WTC11 (cell line): ENCODE measurements at regions not wholly inside any gene's neighbourhood (a gene's known extent, or its start where the extent isn't known, plus 50 kb on each side); places are given as distances from the start of the nearest gene placed in this dataset.

Experiments
- ATAC-seq: fragments of 200-7000 bp; cut with Tn5 transposase; 2 replicates; pipeline ENCODE4 v1.10.0; 2021; ENCODE audit warnings: mild to moderate bottlenecking, moderate library complexity
- CTCF ChIA-PET: fragments of 300-600 bp; sonication (Branson Sonifier 250); formaldehyde crosslinking; loops from one replicate; lab custom pipeline; 2021; ENCODE audit warnings: antibody characterized with exemption; lab: Charles Lee
- POLR2A ChIA-PET: fragments of 350-600 bp; sonication (Branson Sonifier 250); formaldehyde crosslinking; loops from one replicate; lab custom pipeline; 2021; ENCODE audit warnings: antibody characterized with exemption; lab: Charles Lee
- DNase-seq: peaks from one replicate; pipeline ENCODE4 v3.0.0; 2021; ENCODE audit warnings: low spot score
- H3K27ac Mint-ChIP-seq: 2 replicates; pipeline ENCODE4 v1.8.0; 2021; ENCODE audit warnings: mixed read lengths
- H3K27me3 Mint-ChIP-seq: 2 replicates; pipeline ENCODE4 v1.8.0; 2021; ENCODE audit warnings: low read depth, mild to moderate bottlenecking, moderate library complexity, mixed read lengths
- H3K36me3 Mint-ChIP-seq: 2 replicates; pipeline ENCODE4 v1.8.0; 2021; ENCODE audit warnings: mixed read lengths
- H3K4me1 Mint-ChIP-seq: 2 replicates; pipeline ENCODE4 v1.8.0; 2022; ENCODE audit warnings: mixed read lengths
- H3K4me3 Mint-ChIP-seq: 2 replicates; pipeline ENCODE4 v1.8.0; 2021; ENCODE audit warnings: mild to moderate bottlenecking, moderate library complexity, mixed read lengths
- H3K9me3 Mint-ChIP-seq: 2 replicates; pipeline ENCODE4 v1.8.0; 2021; ENCODE audit warnings: mixed read lengths
- TCF7 ChIP-seq: sonication (generic); formaldehyde crosslinking; IDR thresholded peaks from 2 replicates; pipeline ENCODE4 v1.8.0; 2022; ENCODE audit warnings: mild to moderate bottlenecking, low read depth, missing genetic modification reagents, moderate library complexity
- TEAD4 ChIP-seq: sonication (generic); formaldehyde crosslinking; IDR thresholded peaks from 2 replicates; pipeline ENCODE4 v1.8.0; 2022; ENCODE audit warnings: mild to moderate bottlenecking, missing genetic modification reagents
- ZNF138 ChIP-seq: sonication (generic); formaldehyde crosslinking; conservative IDR thresholded peaks from 2 replicates; pipeline ENCODE4 v1.8.1; 2022; ENCODE audit warnings: mild to moderate bottlenecking, moderate library complexity, missing genetic modification reagents
- TF ChIP-seq, protein P1 (sequence below): sonication (generic); formaldehyde crosslinking; IDR thresholded peaks from 2 replicates; pipeline ENCODE4 v1.8.0; 2022; ENCODE audit warnings: mild to moderate bottlenecking, missing genetic modification reagents
- TF ChIP-seq, protein P2 (sequence below): sonication (generic); formaldehyde crosslinking; conservative IDR thresholded peaks from 2 replicates; pipeline ENCODE4 v1.8.1; 2022; ENCODE audit warnings: mild to moderate bottlenecking, missing genetic modification reagents
- TF ChIP-seq, protein P3 (sequence below): sonication (generic); formaldehyde crosslinking; IDR thresholded peaks from 2 replicates; pipeline ENCODE4 v1.8.1; 2022; ENCODE audit warnings: mild to moderate bottlenecking, moderate library complexity, missing genetic modification reagents
- TF ChIP-seq, protein P4 (sequence below): sonication (generic); formaldehyde crosslinking; IDR thresholded peaks from 2 replicates; pipeline ENCODE4 v1.8.0; 2023; ENCODE audit warnings: mild to moderate bottlenecking, missing genetic modification reagents
- TF ChIP-seq, protein P5 (sequence below): fragments of 250-450 bp; sonication (Bioruptor Pico); IDR thresholded peaks from 2 replicates; pipeline ENCODE4 v1.8.0; 2021; ENCODE audit warnings: mild to moderate bottlenecking
- TF ChIP-seq, protein P6 (sequence below): sonication (generic); formaldehyde crosslinking; IDR thresholded peaks from 2 replicates; pipeline ENCODE4 v1.8.0; 2022; ENCODE audit warnings: mild to moderate bottlenecking, missing genetic modification reagents
- TF ChIP-seq, protein P7 (sequence below): sonication (generic); formaldehyde crosslinking; IDR thresholded peaks from 2 replicates; pipeline ENCODE4 v1.8.0; 2023; ENCODE audit warnings: missing genetic modification reagents, mild to moderate bottlenecking, borderline replicate concordance
- TF ChIP-seq, protein P8 (sequence below): sonication (generic); formaldehyde crosslinking; IDR thresholded peaks from 2 replicates; pipeline ENCODE4 v1.8.1; 2022; ENCODE audit warnings: mild to moderate bottlenecking, missing genetic modification reagents, moderate library complexity, borderline replicate concordance

DNA sequence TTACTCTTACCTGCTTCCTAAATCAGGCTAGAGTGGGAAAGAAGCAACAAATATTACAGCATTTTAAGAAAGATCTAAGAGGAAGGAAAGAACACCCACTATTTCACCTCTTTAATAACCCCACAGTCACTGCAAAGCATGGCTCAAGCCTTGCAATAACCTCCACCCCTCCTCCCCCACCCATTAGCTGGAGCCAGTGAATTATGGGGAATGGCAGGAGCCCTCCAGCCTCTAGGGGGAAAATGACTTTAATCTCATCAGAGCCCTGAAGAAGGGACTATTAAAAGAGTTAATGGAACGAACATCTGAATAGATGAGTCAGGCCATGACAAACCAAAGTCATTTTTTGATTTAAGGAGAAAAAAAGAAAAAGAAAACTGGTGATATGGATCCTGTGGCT lies 630.7 kb upstream of the PLXNA2 start (continued):
- TF ChIP-seq, protein P1, sequence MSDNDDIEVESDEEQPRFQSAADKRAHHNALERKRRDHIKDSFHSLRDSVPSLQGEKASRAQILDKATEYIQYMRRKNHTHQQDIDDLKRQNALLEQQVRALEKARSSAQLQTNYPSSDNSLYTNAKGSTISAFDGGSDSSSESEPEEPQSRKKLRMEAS (CRISPR knock-in tag), result no peak
- TF ChIP-seq ZNF138 (CRISPR knock-in tag), result no peak
- TF ChIP-seq, protein P2, sequence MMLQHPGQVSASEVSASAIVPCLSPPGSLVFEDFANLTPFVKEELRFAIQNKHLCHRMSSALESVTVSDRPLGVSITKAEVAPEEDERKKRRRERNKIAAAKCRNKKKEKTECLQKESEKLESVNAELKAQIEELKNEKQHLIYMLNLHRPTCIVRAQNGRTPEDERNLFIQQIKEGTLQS, result no peak

DNA sequence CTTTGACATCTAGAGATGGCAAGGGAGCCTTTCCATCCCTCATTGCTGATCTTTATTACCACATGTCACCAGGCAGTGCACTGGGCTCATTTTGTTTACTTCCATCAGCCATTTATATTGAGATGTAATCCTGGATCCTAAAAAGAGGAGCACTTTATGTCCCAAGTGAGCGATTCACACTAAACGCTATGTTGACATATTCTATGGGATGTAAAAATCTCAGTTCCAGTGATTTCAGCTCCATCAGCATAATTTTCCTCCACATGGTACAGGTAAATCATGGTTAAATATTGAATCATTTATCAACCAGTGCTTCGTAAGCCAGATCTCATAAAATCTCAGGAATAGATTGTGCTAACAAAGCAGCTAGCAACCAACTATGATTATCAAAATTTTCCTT lies 634.8 kb upstream of the PLXNA2 start:
- no peaks in the 10 kb centered on the region for H3K9me3 Mint-ChIP-seq
- no peak overlapping the region for H3K4me3 Mint-ChIP-seq
- no peaks in the 10 kb centered on the region for H3K36me3 Mint-ChIP-seq
- ATAC-seq (no peak), DNase-seq (no peak)
- H3K27ac Mint-ChIP-seq, result no peak overlapping the region
- ChIA-PET CTCF (no interaction called here), POLR2A (no interaction called here)
- no peaks in the 10 kb centered on the region for H3K4me1 Mint-ChIP-seq
- TF ChIP-seq, protein P3, sequence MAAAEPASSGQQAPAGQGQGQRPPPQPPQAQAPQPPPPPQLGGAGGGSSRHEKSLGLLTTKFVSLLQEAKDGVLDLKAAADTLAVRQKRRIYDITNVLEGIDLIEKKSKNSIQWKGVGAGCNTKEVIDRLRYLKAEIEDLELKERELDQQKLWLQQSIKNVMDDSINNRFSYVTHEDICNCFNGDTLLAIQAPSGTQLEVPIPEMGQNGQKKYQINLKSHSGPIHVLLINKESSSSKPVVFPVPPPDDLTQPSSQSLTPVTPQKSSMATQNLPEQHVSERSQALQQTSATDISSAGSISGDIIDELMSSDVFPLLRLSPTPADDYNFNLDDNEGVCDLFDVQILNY (CRISPR knock-in tag), result no peak
- TF ChIP-seq, protein P4, sequence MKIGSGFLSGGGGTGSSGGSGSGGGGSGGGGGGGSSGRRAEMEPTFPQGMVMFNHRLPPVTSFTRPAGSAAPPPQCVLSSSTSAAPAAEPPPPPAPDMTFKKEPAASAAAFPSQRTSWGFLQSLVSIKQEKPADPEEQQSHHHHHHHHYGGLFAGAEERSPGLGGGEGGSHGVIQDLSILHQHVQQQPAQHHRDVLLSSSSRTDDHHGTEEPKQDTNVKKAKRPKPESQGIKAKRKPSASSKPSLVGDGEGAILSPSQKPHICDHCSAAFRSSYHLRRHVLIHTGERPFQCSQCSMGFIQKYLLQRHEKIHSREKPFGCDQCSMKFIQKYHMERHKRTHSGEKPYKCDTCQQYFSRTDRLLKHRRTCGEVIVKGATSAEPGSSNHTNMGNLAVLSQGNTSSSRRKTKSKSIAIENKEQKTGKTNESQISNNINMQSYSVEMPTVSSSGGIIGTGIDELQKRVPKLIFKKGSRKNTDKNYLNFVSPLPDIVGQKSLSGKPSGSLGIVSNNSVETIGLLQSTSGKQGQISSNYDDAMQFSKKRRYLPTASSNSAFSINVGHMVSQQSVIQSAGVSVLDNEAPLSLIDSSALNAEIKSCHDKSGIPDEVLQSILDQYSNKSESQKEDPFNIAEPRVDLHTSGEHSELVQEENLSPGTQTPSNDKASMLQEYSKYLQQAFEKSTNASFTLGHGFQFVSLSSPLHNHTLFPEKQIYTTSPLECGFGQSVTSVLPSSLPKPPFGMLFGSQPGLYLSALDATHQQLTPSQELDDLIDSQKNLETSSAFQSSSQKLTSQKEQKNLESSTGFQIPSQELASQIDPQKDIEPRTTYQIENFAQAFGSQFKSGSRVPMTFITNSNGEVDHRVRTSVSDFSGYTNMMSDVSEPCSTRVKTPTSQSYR (CRISPR knock-in tag), result no peak
- TF ChIP-seq, protein P5, sequence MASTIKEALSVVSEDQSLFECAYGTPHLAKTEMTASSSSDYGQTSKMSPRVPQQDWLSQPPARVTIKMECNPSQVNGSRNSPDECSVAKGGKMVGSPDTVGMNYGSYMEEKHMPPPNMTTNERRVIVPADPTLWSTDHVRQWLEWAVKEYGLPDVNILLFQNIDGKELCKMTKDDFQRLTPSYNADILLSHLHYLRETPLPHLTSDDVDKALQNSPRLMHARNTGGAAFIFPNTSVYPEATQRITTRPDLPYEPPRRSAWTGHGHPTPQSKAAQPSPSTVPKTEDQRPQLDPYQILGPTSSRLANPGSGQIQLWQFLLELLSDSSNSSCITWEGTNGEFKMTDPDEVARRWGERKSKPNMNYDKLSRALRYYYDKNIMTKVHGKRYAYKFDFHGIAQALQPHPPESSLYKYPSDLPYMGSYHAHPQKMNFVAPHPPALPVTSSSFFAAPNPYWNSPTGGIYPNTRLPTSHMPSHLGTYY (CRISPR knock-in tag), result no peak
- TF ChIP-seq, protein P6, sequence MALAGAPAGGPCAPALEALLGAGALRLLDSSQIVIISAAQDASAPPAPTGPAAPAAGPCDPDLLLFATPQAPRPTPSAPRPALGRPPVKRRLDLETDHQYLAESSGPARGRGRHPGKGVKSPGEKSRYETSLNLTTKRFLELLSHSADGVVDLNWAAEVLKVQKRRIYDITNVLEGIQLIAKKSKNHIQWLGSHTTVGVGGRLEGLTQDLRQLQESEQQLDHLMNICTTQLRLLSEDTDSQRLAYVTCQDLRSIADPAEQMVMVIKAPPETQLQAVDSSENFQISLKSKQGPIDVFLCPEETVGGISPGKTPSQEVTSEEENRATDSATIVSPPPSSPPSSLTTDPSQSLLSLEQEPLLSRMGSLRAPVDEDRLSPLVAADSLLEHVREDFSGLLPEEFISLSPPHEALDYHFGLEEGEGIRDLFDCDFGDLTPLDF (CRISPR knock-in tag), result no peak
- no peak for TF ChIP-seq TEAD4 (CRISPR knock-in tag)
- TF ChIP-seq, protein P7, sequence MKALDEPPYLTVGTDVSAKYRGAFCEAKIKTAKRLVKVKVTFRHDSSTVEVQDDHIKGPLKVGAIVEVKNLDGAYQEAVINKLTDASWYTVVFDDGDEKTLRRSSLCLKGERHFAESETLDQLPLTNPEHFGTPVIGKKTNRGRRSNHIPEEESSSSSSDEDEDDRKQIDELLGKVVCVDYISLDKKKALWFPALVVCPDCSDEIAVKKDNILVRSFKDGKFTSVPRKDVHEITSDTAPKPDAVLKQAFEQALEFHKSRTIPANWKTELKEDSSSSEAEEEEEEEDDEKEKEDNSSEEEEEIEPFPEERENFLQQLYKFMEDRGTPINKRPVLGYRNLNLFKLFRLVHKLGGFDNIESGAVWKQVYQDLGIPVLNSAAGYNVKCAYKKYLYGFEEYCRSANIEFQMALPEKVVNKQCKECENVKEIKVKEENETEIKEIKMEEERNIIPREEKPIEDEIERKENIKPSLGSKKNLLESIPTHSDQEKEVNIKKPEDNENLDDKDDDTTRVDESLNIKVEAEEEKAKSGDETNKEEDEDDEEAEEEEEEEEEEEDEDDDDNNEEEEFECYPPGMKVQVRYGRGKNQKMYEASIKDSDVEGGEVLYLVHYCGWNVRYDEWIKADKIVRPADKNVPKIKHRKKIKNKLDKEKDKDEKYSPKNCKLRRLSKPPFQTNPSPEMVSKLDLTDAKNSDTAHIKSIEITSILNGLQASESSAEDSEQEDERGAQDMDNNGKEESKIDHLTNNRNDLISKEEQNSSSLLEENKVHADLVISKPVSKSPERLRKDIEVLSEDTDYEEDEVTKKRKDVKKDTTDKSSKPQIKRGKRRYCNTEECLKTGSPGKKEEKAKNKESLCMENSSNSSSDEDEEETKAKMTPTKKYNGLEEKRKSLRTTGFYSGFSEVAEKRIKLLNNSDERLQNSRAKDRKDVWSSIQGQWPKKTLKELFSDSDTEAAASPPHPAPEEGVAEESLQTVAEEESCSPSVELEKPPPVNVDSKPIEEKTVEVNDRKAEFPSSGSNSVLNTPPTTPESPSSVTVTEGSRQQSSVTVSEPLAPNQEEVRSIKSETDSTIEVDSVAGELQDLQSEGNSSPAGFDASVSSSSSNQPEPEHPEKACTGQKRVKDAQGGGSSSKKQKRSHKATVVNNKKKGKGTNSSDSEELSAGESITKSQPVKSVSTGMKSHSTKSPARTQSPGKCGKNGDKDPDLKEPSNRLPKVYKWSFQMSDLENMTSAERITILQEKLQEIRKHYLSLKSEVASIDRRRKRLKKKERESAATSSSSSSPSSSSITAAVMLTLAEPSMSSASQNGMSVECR, result no peak
- TF ChIP-seq, protein P8, sequence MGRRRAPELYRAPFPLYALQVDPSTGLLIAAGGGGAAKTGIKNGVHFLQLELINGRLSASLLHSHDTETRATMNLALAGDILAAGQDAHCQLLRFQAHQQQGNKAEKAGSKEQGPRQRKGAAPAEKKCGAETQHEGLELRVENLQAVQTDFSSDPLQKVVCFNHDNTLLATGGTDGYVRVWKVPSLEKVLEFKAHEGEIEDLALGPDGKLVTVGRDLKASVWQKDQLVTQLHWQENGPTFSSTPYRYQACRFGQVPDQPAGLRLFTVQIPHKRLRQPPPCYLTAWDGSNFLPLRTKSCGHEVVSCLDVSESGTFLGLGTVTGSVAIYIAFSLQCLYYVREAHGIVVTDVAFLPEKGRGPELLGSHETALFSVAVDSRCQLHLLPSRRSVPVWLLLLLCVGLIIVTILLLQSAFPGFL (CRISPR knock-in tag), result no peak
- no peak for TF ChIP-seq TCF7 (CRISPR knock-in tag)
- H3K27me3 Mint-ChIP-seq, result no peaks in the 10 kb centered on the region
